ENCODE measurements at regions not wholly inside any gene's neighbourhood (a gene's known extent, or its start where the extent isn't known, plus 50 kb on each side); places are given as distances from the start of the nearest gene placed in this dataset.
"Not testable (repeated sequence)": the region's sequence is repeated elsewhere in the genome, so short reads cannot be mapped to it uniquely, and the experiment has no call there.

DNA sequence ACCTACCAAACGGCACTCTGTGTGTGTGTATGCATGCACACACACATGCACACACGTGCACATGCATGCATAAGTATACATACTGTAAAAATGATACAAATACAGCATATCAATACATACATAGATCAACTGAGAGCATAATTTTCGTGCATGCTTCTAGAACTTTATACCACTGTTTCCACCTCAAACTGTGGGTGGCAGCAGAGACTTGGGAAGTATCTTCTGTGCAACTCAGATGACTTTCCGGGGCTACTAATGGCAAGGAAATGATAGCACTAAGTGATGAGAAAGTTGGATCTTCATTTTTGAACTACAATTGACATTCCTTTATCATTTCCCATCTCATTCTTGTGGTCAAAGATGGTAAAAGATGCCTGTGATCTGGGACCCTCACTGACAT is 570.7 kb downstream of the REEP3 start:
- DNase-seq, result no peak

DNA sequence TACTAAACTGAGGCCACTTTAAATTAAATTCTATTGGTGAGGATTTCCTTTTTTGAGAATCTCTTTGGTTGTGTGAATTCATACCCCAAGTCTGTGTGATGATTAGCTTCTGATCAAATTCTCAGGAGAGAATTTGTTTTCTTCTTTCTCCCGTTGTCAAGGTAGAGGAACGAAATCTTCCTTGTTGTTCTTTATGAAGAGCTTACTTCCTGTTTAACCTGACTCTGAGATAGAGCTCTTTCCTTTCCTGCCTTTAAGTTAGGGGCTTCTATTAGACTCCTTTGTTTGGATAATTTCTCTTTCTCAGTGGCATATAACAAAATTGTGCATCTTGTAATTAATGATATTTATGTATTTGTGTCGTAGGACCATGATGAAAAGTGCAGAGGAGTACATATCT is 572.1 kb downstream of the REEP3 start:
- no peak for DNase-seq

DNA sequence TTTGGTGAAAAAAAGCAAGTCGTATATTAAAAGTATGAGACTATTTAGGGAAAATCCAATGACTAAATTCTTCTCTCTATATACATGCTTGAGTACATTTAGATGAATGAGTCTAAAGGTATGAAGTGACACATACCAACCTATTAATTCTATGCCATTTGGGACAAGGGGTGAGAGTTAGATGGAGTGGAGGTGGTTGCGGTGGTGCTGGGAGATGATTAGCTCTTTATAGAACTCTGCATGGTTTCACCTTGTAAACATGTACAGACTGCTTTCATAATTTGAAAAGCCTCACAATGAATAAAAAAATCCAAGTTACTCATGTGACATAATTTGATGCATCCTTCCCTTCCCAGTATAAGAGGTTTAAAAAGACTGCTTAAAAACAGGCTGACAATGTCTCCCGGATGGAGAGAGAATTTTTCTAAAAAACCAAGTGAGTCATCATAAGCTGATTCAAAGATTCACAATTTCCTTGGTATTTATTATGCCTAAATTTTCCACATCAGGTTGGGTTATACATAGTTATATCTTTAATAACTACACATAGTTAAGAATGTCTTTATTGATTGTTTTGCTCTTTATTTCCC is 572.8 kb downstream of the REEP3 start:
- DNase-seq, result no peak

DNA sequence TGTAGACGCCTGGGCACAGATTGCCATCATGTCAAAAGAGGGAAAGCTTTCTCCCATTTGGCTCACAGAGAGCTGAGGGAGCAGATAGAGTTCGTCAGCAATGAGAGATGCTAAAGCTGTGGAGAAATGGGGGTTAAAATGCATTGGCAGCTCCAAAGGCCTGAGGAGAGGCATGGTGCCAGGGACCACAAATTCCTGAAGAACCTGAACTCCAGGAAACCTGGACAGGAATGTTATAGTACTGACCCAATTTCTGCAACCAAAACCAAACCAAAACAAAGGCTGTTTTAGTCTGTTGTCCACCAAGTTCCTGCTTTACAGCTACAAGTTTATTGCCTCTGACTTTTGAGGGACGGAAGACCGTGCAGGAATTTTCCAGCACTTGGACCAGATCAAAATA is 575.7 kb downstream of the REEP3 start:
- no peak for DNase-seq

GRCh38 chr10:64097391-64098122 is 576.4 kb downstream of the REEP3 start:
- no peak for DNase-seq

GRCh38 chr10:64098994-64099393 is 577.8 kb downstream of the REEP3 start:
- DNase-seq, result no peak

GRCh38 chr10:64101606-64102263 is 580.5 kb downstream of the REEP3 start:
- DNase-seq, result no peak

- DNase-seq, result no peak
Observed at GRCh38 chr10:64102264-64102633, 581.0 kb downstream of the REEP3 start.

DNA sequence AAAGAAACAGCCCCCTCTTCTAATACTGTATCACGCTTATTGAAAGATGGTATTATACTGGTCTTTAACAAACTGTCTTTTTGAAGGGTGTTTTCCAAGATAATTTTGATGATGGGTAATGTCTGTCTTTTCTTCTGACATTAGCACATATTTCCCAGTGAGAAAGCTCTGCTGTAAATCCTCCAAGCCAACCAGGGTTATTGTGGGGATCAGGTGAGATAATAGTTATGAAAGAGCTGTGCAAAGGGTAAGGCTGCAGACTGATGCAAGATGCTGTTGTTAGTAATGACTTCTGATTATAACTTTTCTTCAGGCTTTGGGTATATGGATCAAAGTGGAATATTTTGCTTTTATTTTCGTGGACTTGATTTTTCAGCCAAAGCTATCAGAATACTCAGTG is 581.7 kb downstream of the REEP3 start:
- DNase-seq, result no peak

DNA sequence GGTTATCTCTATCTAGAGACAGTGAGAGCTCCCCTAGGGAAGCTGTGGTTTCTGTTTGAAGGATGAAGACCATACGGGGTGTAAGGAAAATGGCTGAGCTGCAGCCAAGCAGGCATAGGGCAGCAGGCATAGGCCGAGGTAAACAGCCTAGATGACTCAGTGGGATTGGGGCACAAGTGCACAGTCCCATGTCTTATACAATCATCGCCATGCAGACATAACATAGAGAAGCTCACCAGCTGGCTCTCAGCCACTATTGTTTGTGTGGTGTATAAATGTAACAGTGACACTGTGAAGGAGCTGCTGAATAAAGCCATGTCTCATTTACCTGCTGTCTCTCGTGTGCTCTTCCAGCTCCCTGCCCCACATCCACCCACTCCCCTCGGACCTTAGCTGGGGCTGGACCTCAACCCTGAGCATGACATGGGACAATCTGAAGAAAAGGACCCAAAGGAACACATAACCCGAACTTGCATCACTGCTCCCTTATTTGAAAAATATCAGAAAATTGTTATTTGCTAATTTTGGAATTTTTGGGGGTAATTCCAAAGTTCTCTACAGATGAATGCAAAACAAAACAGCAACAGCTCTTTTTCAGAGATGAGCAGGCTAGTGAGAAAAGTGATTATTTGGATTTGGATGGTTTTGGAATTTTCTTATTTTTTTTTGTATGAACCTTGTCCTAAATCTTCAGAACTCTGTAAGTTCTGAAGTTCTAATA is 582.7 kb downstream of the REEP3 start:
- DNase-seq, result no peak

GRCh38 chr10:64109926-64110495 is 588.8 kb downstream of the REEP3 start:
- DNase-seq, result no peak

DNA sequence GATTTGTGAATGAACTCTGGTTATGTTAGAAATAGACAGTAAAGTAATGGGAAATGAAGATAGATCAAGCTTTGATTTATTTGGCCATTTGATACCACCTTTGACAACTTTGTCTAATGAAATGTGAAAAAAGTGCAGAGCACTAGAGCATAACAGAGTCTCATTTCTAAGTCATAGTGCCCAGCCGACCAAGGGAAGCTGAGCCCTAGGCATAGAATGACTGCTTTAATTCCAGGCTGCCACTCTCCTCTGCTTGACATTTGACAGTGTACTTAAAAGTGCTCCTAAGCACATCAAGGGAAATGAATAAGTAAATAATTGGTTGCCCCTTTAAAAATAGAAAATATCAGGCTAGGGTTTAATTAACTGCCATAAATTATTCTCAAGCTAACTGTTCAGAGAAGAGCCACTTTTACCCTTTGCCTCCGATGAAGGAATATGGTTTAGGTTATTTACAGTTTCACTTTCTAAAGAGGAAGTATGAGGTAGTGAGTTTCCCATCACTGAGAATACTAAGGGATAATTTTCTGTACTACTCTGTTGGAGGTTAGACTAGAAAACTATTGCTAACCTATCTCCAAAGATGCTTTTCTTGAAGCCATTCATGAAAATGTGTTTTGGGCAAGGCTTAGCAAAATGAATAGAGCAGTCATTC is 591.6 kb downstream of the REEP3 start:
- DNase-seq, result no peak

- DNase-seq, result no peak
Observed at GRCh38 chr10:64113375-64113774, 592.2 kb downstream of the REEP3 start.

- no peak for DNase-seq
Observed at GRCh38 chr10:64113792-64114191, 592.6 kb downstream of the REEP3 start.

DNA sequence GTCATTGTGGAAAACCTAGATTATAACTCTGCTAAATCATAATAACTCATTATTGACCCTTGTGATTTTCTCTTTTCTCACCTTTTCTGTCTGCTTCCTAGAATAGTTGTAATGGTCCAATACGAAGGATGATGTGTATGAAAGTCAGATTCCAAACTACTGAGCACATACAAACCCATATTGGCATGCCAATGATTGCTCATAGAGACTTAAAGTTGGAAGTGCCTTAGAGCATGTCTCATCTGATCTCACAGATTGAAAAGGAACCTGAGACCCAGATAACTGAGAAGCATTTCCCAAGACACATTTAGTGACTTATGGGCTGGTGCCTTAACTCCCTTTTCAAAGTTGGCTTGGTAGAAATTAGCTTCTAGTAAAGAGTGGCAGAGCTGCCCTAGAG is 594.3 kb downstream of the REEP3 start:
- no peak for DNase-seq

- DNase-seq, result no peak
Observed at GRCh38 chr10:64115908-64116643, 594.9 kb downstream of the REEP3 start.

GRCh38 chr10:64116707-64117106 is 595.5 kb downstream of the REEP3 start:
- DNase-seq, result no peak

- no peak for DNase-seq
Observed at GRCh38 chr10:64118736-64119135, 597.5 kb downstream of the REEP3 start.

DNA sequence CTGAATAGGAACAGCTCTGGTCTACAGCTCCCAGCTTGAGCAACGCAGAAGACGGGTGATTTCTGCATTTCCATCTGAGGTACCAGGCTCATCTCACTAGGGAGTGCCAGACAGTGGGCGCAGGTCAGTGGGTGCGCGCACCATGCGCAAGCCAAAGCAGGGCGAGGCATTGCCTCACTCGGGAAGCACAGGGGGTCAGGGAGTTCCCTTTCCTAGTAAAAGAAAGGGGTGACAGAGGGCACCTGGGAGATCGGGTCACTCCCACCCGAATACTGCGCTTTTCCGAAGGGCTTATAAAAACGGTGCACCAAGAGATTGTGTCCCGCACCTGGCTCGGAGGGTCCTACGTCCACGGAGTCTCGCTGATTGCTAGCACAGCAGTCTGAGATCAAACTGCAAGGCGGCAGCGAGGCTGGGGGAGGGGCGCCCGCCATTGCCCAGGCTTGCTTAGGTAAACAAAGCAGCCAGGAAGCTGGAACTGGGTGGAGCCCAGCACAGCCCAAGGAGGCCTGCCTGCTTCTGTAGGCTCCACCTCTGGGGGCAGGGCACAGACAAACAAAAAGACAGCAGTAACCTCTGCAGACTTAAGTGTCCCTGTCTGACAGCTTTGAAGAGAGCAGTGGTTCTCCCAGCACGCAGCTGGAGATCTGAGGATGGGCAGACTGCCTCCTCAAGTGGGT is 599.2 kb downstream of the REEP3 start:
- not testable (repeated sequence) for DNase-seq

DNA sequence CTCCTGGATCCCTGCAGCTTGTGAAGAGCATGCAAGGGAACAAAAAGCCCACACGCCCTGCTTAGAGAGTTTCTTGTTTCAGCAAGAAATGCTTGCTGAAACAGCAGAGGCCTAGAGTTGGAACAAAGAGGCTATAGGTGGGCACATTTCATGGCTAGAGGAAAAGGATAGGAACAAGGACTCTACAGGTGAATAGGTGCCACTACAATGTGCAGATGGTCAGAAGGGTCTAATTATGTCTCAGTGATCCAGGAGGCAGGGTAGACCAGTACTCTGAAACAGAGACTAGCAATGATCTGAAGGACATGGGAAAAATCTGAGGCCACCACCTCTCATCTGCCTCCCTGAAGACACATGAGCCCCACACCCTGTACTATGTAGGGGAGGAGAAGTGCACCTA is 609.0 kb downstream of the REEP3 start:
- no peak for DNase-seq

- DNase-seq, result no peak
Observed at GRCh38 chr10:64134676-64135075, 613.5 kb downstream of the REEP3 start.

DNA sequence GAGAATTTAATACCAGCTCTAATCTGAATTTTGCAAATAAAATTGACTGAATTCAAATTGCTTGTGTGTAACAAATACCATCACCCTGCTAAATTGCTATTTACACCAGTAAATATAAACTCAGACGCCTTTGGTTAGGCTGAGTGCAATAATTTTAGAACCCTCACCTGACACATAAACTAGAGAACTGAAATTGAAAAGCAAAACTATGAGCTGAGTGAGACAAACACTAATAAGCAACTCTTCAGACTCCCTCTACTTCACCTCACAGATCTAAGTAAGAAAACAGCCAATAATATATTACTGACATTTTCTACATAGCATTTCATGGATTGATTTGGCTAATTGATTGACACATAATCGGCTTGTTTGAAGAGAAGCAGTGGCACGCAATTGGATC is 621.2 kb downstream of the REEP3 start:
- no peak for DNase-seq
